C4-2B (cell line): ENCODE measurements at regions not wholly inside any gene's neighbourhood (a gene's known extent, or its start where the extent isn't known, plus 50 kb on each side); places are given as distances from the start of the nearest gene placed in this dataset.

Experiments
- H3K27ac ChIP-seq: fragments of 450-650 bp; 2 replicates; pipeline ENCODE4 v1.5.1; 2017
- ZFX ChIP-seq: fragments of 450-650 bp; IDR thresholded peaks from 2 replicates; pipeline ENCODE4 v1.6.1; 2017
- TF ChIP-seq, protein P1 (sequence below): fragments of 450-650 bp; conservative IDR thresholded peaks from 2 replicates; pipeline ENCODE4 v1.5.1; 2017; ENCODE audit warnings: mild to moderate bottlenecking

- TF ChIP-seq, protein P1, sequence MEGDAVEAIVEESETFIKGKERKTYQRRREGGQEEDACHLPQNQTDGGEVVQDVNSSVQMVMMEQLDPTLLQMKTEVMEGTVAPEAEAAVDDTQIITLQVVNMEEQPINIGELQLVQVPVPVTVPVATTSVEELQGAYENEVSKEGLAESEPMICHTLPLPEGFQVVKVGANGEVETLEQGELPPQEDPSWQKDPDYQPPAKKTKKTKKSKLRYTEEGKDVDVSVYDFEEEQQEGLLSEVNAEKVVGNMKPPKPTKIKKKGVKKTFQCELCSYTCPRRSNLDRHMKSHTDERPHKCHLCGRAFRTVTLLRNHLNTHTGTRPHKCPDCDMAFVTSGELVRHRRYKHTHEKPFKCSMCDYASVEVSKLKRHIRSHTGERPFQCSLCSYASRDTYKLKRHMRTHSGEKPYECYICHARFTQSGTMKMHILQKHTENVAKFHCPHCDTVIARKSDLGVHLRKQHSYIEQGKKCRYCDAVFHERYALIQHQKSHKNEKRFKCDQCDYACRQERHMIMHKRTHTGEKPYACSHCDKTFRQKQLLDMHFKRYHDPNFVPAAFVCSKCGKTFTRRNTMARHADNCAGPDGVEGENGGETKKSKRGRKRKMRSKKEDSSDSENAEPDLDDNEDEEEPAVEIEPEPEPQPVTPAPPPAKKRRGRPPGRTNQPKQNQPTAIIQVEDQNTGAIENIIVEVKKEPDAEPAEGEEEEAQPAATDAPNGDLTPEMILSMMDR: no peak
- TF ChIP-seq ZFX: no peak
- H3K27ac ChIP-seq: no peak overlapping the region
Observed at GRCh38 chr11:107276077-107276476, 181.5 kb downstream of the CWF19L2 start.

DNA sequence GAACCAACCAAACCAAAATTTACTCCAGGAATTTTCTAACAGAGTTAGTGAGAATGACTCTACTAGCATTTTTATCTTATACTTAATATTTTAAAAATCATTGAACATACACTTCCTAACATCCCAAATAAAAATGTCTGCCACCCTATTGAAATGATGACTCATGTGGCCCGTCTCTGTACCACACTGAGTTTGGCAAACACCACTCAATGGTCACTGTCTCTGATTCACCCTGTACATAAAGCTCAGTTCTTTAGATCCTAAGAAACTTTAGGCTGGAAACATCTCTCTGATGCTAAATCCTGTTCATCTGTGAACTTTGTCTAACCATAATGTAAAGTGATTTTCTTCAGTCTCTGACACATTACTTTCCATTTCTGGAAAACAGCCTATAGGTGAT, 182.0 kb downstream of the CWF19L2 start:
- TF ChIP-seq, protein P1: no peak
- no peak for TF ChIP-seq ZFX
- H3K27ac ChIP-seq: no peak overlapping the region

DNA sequence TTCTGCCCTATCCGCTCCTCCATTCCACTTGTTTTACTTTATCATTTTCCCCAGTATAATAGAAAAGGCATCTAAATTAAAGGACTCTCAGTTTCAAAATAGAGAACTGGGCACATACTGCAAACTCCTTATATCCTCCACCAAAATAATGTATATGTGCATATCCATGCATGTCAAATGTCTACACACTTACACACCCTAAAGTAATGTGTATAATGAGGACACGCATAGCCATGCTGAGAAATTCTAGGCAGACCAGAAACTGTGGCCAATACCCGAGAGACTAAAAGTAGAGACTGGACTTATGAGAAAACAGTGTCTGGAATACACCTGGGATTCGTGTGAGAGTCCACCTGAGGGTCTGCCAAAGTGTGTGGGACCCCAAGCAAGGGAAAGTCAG, 183.5 kb downstream of the CWF19L2 start:
- H3K27ac ChIP-seq: no peak overlapping the region
- no peak for TF ChIP-seq ZFX
- TF ChIP-seq, protein P1: no peak

DNA sequence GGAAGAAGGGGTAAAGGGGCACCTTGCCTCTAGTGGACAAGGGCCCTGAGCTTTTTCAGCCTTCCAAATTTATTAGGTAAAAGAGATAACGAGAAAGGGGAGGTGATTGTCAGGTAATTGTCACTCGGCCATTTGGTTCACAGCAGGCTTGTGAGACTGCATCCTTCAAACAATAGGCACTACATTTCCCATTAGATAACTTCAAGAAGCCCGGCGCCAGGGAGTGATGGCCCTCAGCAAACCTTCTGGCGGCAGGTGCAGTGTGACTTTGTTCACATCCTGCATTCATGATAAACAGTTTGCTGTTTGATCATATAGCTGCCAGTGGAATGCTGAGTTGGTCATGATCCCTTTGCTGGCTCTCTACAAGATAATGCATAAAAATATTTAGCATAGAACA, 185.1 kb downstream of the CWF19L2 start:
- H3K27ac ChIP-seq: no peak overlapping the region
- TF ChIP-seq ZFX: no peak
- TF ChIP-seq, protein P1: no peak

- TF ChIP-seq, protein P1: no peak
- TF ChIP-seq ZFX: no peak
- H3K27ac ChIP-seq: no peak overlapping the region
Observed at GRCh38 chr11:107271425-107271824, 186.2 kb downstream of the CWF19L2 start.

GRCh38 chr11:107268977-107269376, 188.6 kb downstream of the CWF19L2 start:
- H3K27ac ChIP-seq: no peak overlapping the region
- TF ChIP-seq, protein P1: no peak
- TF ChIP-seq ZFX: no peak

GRCh38 chr11:107266455-107266854, 191.2 kb downstream of the CWF19L2 start:
- TF ChIP-seq, protein P1: no peak
- no peak for TF ChIP-seq ZFX
- no peak overlapping the region for H3K27ac ChIP-seq
